Neuronal stem cell (in vitro differentiated cells): ENCODE measurements at regions not wholly inside any gene's neighbourhood (a gene's known extent, or its start where the extent isn't known, plus 50 kb on each side); places are given as distances from the start of the nearest gene placed in this dataset.

Experiments used
- DNase-seq: peaks from one replicate; pipeline ENCODE4 v3.0.0-alpha.2; 2013; ENCODE audit warnings: low spot score
- H2AFZ ChIP-seq: one replicate; pipeline ENCODE4 v1.6.1; 2013; ENCODE audit warnings: mild to moderate bottlenecking, low read length, inconsistent platforms
- H2AK5ac ChIP-seq: 2 replicates; pipeline ENCODE4 v1.6.1; 2013; ENCODE audit warnings: low read depth, mild to moderate bottlenecking, inconsistent platforms, low read length, moderate library complexity, mixed read lengths
- H2BK120ac ChIP-seq: 2 replicates; pipeline ENCODE4 v1.6.1; 2013; ENCODE audit warnings: low read depth, mild to moderate bottlenecking, inconsistent platforms, low read length, moderate library complexity, mixed read lengths
- H2BK12ac ChIP-seq: one replicate; pipeline ENCODE4 v1.6.1; 2013; ENCODE audit warnings: low read length, inconsistent platforms
- H2BK15ac ChIP-seq: 2 replicates; pipeline ENCODE4 v1.6.1; 2013; ENCODE audit warnings: mild to moderate bottlenecking, low read length, inconsistent platforms, mixed read lengths
- H2BK5ac ChIP-seq: one replicate; pipeline ENCODE4 v1.6.1; 2013; ENCODE audit warnings: inconsistent platforms, mild to moderate bottlenecking, low read length, moderate library complexity
- H3K14ac ChIP-seq: one replicate; pipeline ENCODE4 v1.6.1; 2013; ENCODE audit warnings: low read length, inconsistent platforms
- H3K18ac ChIP-seq: 2 replicates; pipeline ENCODE4 v1.6.1; 2013; ENCODE audit warnings: low read length, inconsistent platforms
- H3K23ac ChIP-seq: 2 replicates; pipeline ENCODE4 v1.6.1; 2013; ENCODE audit warnings: low read depth, mild to moderate bottlenecking, mixed read lengths, low read length, inconsistent platforms; ENCODE audit not compliant: poor library complexity
- H3K27ac ChIP-seq: replicated peaks from 3 replicates; pipeline ENCODE4 v1.5.1; 2013; ENCODE audit warnings: low read length, inconsistent platforms
- H3K27me3 ChIP-seq, 3 experiments: 2 replicates each; pipeline ENCODE4 v1.6.1; 2013; ENCODE audit warnings: low read length in 3 of 3, mild to moderate bottlenecking in 2 of 3, inconsistent platforms in 1 of 3, low read depth in 1 of 3, mixed read lengths in 1 of 3, moderate library complexity in 1 of 3; ENCODE audit not compliant: control insufficient read depth in 3 of 3, insufficient read depth in 3 of 3
- H3K36me3 ChIP-seq, 2 donors: replicated peaks in 1 of 2; 2 replicates each; pipeline ENCODE4 v1.6.1; 2013; ENCODE audit warnings: low read length in 2 of 2; ENCODE audit not compliant: control insufficient read depth in 2 of 2, insufficient read depth in 2 of 2
- H3K4ac ChIP-seq: 2 replicates; pipeline ENCODE4 v1.6.1; 2013; ENCODE audit warnings: inconsistent platforms, mild to moderate bottlenecking, low read length, moderate library complexity
- H3K4me1 ChIP-seq, 2 donors: 1 replicate in 1 of 2; 2 replicates in 1 of 2; pipeline ENCODE4 v1.6.1; 2013; ENCODE audit warnings: low read length in 2 of 2, low read depth in 1 of 2; ENCODE audit not compliant: control insufficient read depth in 2 of 2, insufficient read depth in 1 of 2
- H3K4me2 ChIP-seq: one replicate; pipeline ENCODE4 v1.6.1; 2013; ENCODE audit warnings: mild to moderate bottlenecking, low read length, inconsistent platforms; ENCODE audit not compliant: insufficient read depth, poor library complexity, severe bottlenecking
- H3K4me3 ChIP-seq, 2 donors: 2 replicates each; pipeline ENCODE4 v1.5.1; 2013; ENCODE audit warnings: low read length in 2 of 2, mild to moderate bottlenecking in 2 of 2, inconsistent platforms in 1 of 2, moderate library complexity in 1 of 2
- H3K79me1 ChIP-seq: one replicate; pipeline ENCODE4 v1.6.1; 2013; ENCODE audit warnings: low read depth, mild to moderate bottlenecking, inconsistent platforms, low read length, moderate library complexity
- H3K9ac ChIP-seq: one replicate; pipeline ENCODE4 v1.6.1; 2013; ENCODE audit warnings: mild to moderate bottlenecking, low read depth, low read length, inconsistent platforms; ENCODE audit not compliant: poor library complexity
- H3K9me3 ChIP-seq, 2 donors: replicated peaks in 1 of 2; 2 replicates each; pipeline versions ENCODE3 to v1.6.1; 2013; ENCODE audit warnings: low read length in 2 of 2, mild to moderate bottlenecking in 2 of 2, inconsistent platforms in 1 of 2, low read depth in 1 of 2, mixed read lengths in 1 of 2, moderate library complexity in 1 of 2; ENCODE audit not compliant: control insufficient read depth in 2 of 2, insufficient read depth in 1 of 2
- H4K8ac ChIP-seq: one replicate; pipeline ENCODE4 v1.6.1; 2013; ENCODE audit warnings: low read depth, mild to moderate bottlenecking, inconsistent platforms, low read length, moderate library complexity
- H4K91ac ChIP-seq: one replicate; pipeline ENCODE4 v1.6.1; 2013; ENCODE audit warnings: low read length, low read depth, mild to moderate bottlenecking, inconsistent platforms; ENCODE audit not compliant: poor library complexity
- WGBS, 2 donors: extraction: QIAGEN DNeasy Blood & Tissue Kit; methylation state at CpG; one replicate each; pipeline ENCODE4 v1.1.7; 2013; ENCODE audit warnings: missing lambda C conversion rate in 2 of 2, mixed read lengths in 1 of 2; ENCODE audit not compliant: insufficient read length in 2 of 2, insufficient replicate concordance in 1 of 2; ENCODE audit errors: extremely low coverage in 2 of 2; 5-methylcytosine and 5-hydroxymethylcytosine counted together

DNA sequence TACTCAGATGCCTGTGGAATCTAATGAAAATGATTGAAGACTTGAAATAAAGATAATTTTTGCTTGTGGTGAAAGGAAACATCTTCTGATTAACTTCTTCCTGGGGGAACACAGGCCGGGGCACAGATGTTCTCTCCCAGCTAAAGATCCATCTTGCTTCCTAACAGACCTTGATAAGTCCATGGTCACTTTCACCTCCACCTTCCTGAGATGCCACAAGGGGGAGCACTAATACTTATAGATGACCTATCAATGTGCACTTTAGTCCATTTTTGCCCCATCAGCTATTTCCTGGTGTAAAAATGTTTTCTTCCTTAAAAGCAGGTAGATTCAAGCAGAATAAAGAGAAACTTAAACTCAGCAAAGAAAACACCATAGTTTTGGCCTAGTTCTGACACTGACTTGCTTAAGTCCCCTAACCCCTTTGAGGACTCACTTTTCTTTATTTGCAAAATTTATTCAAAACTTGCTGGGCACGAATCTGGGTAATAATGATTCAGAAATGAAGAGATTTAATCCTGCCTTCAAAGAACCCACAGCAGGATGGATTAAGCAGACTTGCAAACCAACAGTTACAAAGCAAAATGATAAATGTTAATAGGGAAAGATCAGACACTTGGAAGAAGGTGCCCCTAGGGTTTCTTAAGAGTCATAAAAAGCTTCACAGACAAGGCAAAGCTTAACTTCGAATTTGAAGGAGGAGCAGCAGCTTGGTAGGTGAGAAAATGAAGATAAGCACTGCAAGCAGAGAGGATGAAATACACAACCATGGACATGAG lies 158.7 kb downstream of the RAB38 start:
- peak; percentile 62 for DNase-seq
- no peaks in the 10 kb centered on the region for H3K79me1 ChIP-seq
- H3K14ac ChIP-seq, result no peak overlapping the region
- H3K36me3 ChIP-seq, result no peaks in the 10 kb centered on the region
- no peak overlapping the region for H4K8ac ChIP-seq
- H2BK5ac ChIP-seq, result no peak overlapping the region
- H2BK15ac ChIP-seq, result no peak overlapping the region
- H3K4ac ChIP-seq, result no peak overlapping the region
- H2BK12ac ChIP-seq, result no peak overlapping the region
- H2AK5ac ChIP-seq, result no peak overlapping the region
- H3K4me3 ChIP-seq, result no peak overlapping the region
- H3K4me2 ChIP-seq, result no peak overlapping the region
- no peak overlapping the region for H2AFZ ChIP-seq
- no CpG with 5 or more reads among the region's 3 CpGs for WGBS, 2 donors
- no peak overlapping the region for H3K9ac ChIP-seq
- H4K91ac ChIP-seq, result no peak overlapping the region
- no peak overlapping the region for H2BK120ac ChIP-seq
- peaks cover 0 to 4% of the 10 kb centered on the region in 2 donors for H3K4me1 ChIP-seq
- H3K27me3 ChIP-seq, result no peaks in the 10 kb centered on the region
- H3K27ac ChIP-seq, result no peak overlapping the region
- H3K23ac ChIP-seq, result no peak overlapping the region
- no peak overlapping the region for H3K18ac ChIP-seq
- no peaks in the 10 kb centered on the region for H3K9me3 ChIP-seq

GRCh38 chr11:88015170-88015569 lies 160.1 kb downstream of the RAB38 start:
- Histone ChIP-seq H2BK12ac (no peak overlapping the region), H4K8ac (no peak overlapping the region), H2AK5ac (no peak overlapping the region), H3K4me3 (no peak overlapping the region), H3K27ac (no peak overlapping the region), H3K4me2 (no peak overlapping the region), H2BK120ac (no peak overlapping the region), H4K91ac (no peak overlapping the region), H3K4ac (no peak overlapping the region), H3K23ac (no peak overlapping the region), H3K9ac (no peak overlapping the region), H3K79me1 (no peaks in the 10 kb centered on the region), H3K9me3 (no peaks in the 10 kb centered on the region), H2BK15ac (no peak overlapping the region), H3K36me3 (no peaks in the 10 kb centered on the region), H2BK5ac (no peak overlapping the region), H3K18ac (no peak overlapping the region), H3K27me3 (no peaks in the 10 kb centered on the region), H3K4me1 (peaks cover 0 to 4% of the 10 kb centered on the region in 2 donors), H2AFZ (no peak overlapping the region), H3K14ac (no peak overlapping the region)
- no peak for DNase-seq
- WGBS, 2 donors, result no CpG with 5 or more reads among the region's 2 CpGs

DNA sequence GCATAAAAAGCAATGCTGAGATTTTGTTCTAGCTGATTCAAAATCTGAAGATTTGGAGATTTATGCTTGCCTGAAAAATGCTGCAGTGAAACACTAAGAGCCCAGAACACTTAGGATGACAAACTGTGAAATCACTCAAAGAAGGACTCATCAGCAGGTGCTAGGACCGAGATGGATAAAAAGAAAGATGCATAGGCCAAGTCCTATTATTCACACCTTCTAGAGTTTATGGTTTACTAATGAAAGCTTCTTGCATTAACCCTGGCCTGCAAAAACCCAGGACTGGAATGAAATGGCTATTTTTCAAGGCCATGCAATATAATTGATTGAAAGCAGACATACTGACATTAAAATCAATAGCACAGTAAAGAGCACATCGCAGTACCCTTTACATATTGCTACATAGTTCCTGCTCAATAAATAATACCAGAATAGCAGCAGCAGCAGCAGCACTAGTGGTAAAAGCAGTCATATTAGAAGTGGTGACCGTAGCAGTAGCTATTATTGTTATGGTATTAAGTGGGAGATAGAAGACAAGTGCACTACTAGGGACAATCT lies 161.7 kb downstream of the RAB38 start:
- Histone ChIP-seq H3K9ac (no peak overlapping the region), H3K23ac (no peak overlapping the region), H3K4me3 (no peak overlapping the region), H2BK120ac (no peak overlapping the region), H3K18ac (no peak overlapping the region), H3K4me1 (peaks cover 0 to 4% of the 10 kb centered on the region in 2 donors), H2BK15ac (no peak overlapping the region), H2AFZ (no peak overlapping the region), H3K79me1 (no peaks in the 10 kb centered on the region), H4K8ac (no peak overlapping the region), H2AK5ac (no peak overlapping the region), H3K9me3 (no peaks in the 10 kb centered on the region), H3K36me3 (no peaks in the 10 kb centered on the region), H4K91ac (no peak overlapping the region), H3K27ac (no peak overlapping the region), H2BK12ac (no peak overlapping the region), H3K4ac (no peak overlapping the region), H3K4me2 (no peak overlapping the region), H2BK5ac (no peak overlapping the region), H3K27me3 (no peaks in the 10 kb centered on the region), H3K14ac (no peak overlapping the region)
- no peak for DNase-seq
- WGBS, 2 donors, result no CpG with 5 or more reads among the region's 3 CpGs

- H3K23ac ChIP-seq, result no peak overlapping the region
- H3K79me1 ChIP-seq, result no peaks in the 10 kb centered on the region
- H3K27ac ChIP-seq, result no peak overlapping the region
- H3K4me3 ChIP-seq, result no peak overlapping the region
- H3K14ac ChIP-seq, result no peak overlapping the region
- H3K4me1 ChIP-seq, result peaks cover 0 to 4% of the 10 kb centered on the region in 2 donors
- no peaks in the 10 kb centered on the region for H3K36me3 ChIP-seq
- no peak for DNase-seq
- no peak overlapping the region for H3K9ac ChIP-seq
- WGBS, 2 donors, result no CpG with 5 or more reads among the region's 1 CpG
- no peak overlapping the region for H4K8ac ChIP-seq
- H3K4me2 ChIP-seq, result no peak overlapping the region
- H3K9me3 ChIP-seq, result no peaks in the 10 kb centered on the region
- no peak overlapping the region for H3K4ac ChIP-seq
- H3K18ac ChIP-seq, result no peak overlapping the region
- no peak overlapping the region for H2BK12ac ChIP-seq
- H2AFZ ChIP-seq, result no peak overlapping the region
- no peak overlapping the region for H2BK15ac ChIP-seq
- H4K91ac ChIP-seq, result no peak overlapping the region
- no peak overlapping the region for H2AK5ac ChIP-seq
- no peaks in the 10 kb centered on the region for H3K27me3 ChIP-seq
- no peak overlapping the region for H2BK120ac ChIP-seq
- H2BK5ac ChIP-seq, result no peak overlapping the region
Measured at GRCh38 chr11:88012456-88012855, 162.8 kb downstream of the RAB38 start.
